B cell (primary cell): ENCODE measurements at regions not wholly inside any gene's neighbourhood (a gene's known extent, or its start where the extent isn't known, plus 50 kb on each side); places are given as distances from the start of the nearest gene placed in this dataset.

Source experiments
- ATAC-seq: fragments of 200-7000 bp; cut with Tn5 transposase; one replicate; pipeline ENCODE4 v1.10.0; 2021; ENCODE audit warnings: low read depth, mild to moderate bottlenecking, moderate number of reproducible peaks, moderate library complexity
- CTCF ChIA-PET: fragments of 350-600 bp; sonication (Branson Sonifier 250); formaldehyde crosslinking; loops from one replicate; lab custom pipeline; 2021; ENCODE audit warnings: antibody characterized with exemption, inconsistent platforms; lab: Charles Lee
- POLR2A ChIA-PET: fragments of 350-600 bp; sonication (Branson Sonifier 250); formaldehyde crosslinking; loops from one replicate; lab custom pipeline; 2021; ENCODE audit warnings: antibody characterized with exemption; lab: Charles Lee
- DNase-seq: peaks from one replicate; pipeline ENCODE4 v3.0.0; 2013
- H2AFZ ChIP-seq: 2 replicates; pipeline ENCODE4 v1.6.1; 2012; ENCODE audit warnings: mild to moderate bottlenecking, low read depth, low read length; ENCODE audit not compliant: insufficient read depth, poor library complexity, severe bottlenecking
- H3K27ac ChIP-seq, 2 donors: 1 replicate in 1 of 2; 2 replicates in 1 of 2; pipeline ENCODE4 v1.5.1; 2012 to 2013; ENCODE audit warnings: low read length in 2 of 2, mild to moderate bottlenecking in 2 of 2, moderate library complexity in 1 of 2
- H3K27me3 ChIP-seq, 4 experiments: fragments of 200-600 bp in 1 of 4; sonication (generic) in 1 of 4; replicated peaks in 1 of 4; 1 replicate in 2 of 4; 2 replicates in 2 of 4; pipeline versions ENCODE4 v1.6.1 to v1.7.0; 2013 to 2016; ENCODE audit warnings: low read length in 3 of 4, mild to moderate bottlenecking in 2 of 4, mixed read lengths in 1 of 4, moderate library complexity in 1 of 4; ENCODE audit not compliant: insufficient read depth in 4 of 4, control insufficient read depth in 3 of 4; ENCODE audit errors: control extremely low read depth in 1 of 4
- H3K36me3 ChIP-seq, 2 experiments: replicated peaks in 1 of 2; 1 replicate in 1 of 2; 2 replicates in 1 of 2; pipeline versions ENCODE4 v1.6.1 to v1.7.1; 2013; ENCODE audit warnings: low read length in 1 of 2; ENCODE audit not compliant: insufficient read depth in 2 of 2, control insufficient read depth in 1 of 2; ENCODE audit errors: control extremely low read depth in 1 of 2, extremely low read depth in 1 of 2
- H3K4me1 ChIP-seq, 2 donors: fragments of 200-600 bp in 1 of 2; sonication (generic) in 1 of 2; 1 replicate in 1 of 2; 2 replicates in 1 of 2; pipeline versions ENCODE4 v1.5.1 to v1.6.1; 2013 to 2017; ENCODE audit warnings: low read length in 2 of 2; ENCODE audit not compliant: control insufficient read depth in 2 of 2, insufficient read depth in 2 of 2
- H3K4me2 ChIP-seq: replicated peaks from 2 replicates; pipeline ENCODE3; 2012; ENCODE audit warnings: mild to moderate bottlenecking, low read depth, low read length; ENCODE audit not compliant: poor library complexity, severe bottlenecking
- H3K4me3 ChIP-seq, 5 experiments: fragments of 200-600 bp in 1 of 5; sonication (generic) in 1 of 5; 1 replicate in 3 of 5; 2 replicates in 2 of 5; pipeline versions ENCODE4 v1.5.1 to v1.7.0; 2011 to 2016; ENCODE audit warnings: low read length in 4 of 5, mild to moderate bottlenecking in 4 of 5, low read depth in 2 of 5, control low read depth in 1 of 5, moderate library complexity in 1 of 5; ENCODE audit not compliant: insufficient read depth in 1 of 5; ENCODE audit errors: control extremely low read depth in 1 of 5, extremely low read depth in 1 of 5
- H3K79me2 ChIP-seq: fragments of 200-600 bp; sonication (generic); one replicate; pipeline ENCODE4 v1.6.0; 2016; ENCODE audit warnings: low read length; ENCODE audit not compliant: control insufficient read depth, insufficient read depth
- H3K9ac ChIP-seq: fragments of 200-600 bp; sonication (generic); 2 replicates; pipeline ENCODE4 v1.6.1; 2017; ENCODE audit warnings: mild to moderate bottlenecking, low read length, moderate library complexity
- H3K9me3 ChIP-seq, 3 donors: one replicate each; pipeline versions ENCODE4 v1.6.1 to v1.7.1; 2013; ENCODE audit warnings: low read length in 2 of 3; ENCODE audit not compliant: control insufficient read depth in 2 of 3, insufficient read depth in 1 of 3; ENCODE audit errors: control extremely low read depth in 1 of 3
- H4K20me1 ChIP-seq: 2 replicates; pipeline ENCODE4 v1.6.0; 2012; ENCODE audit warnings: mild to moderate bottlenecking, low read length; ENCODE audit not compliant: insufficient read depth, control insufficient read depth, poor library complexity, severe bottlenecking
- H3K27ac Mint-ChIP-seq: one replicate; pipeline ENCODE4 v1.8.0; 2021; ENCODE audit warnings: mixed read lengths
- H3K27me3 Mint-ChIP-seq: one replicate; pipeline ENCODE4 v1.8.0; 2021; ENCODE audit warnings: mixed read lengths
- H3K4me1 Mint-ChIP-seq: one replicate; pipeline ENCODE4 v1.8.0; 2021; ENCODE audit warnings: mixed read lengths
- H3K4me3 Mint-ChIP-seq: one replicate; pipeline ENCODE4 v1.8.0; 2021; ENCODE audit warnings: mixed read lengths
- H3K9me3 Mint-ChIP-seq: one replicate; pipeline ENCODE4 v1.8.0; 2022; ENCODE audit warnings: mixed read lengths; ENCODE audit not compliant: insufficient read depth
- EZH2 ChIP-seq: IDR thresholded peaks from 2 replicates; pipeline ENCODE4 v1.6.1; 2012; ENCODE audit warnings: borderline replicate concordance, low read depth, mild to moderate bottlenecking, moderate library complexity, low read length; ENCODE audit not compliant: insufficient read depth, poor library complexity, severe bottlenecking
- WGBS: methylation state at CpG from one replicate; pipeline ENCODE4 v1.1.5; 2013; ENCODE audit warnings: missing lambda C conversion rate; ENCODE audit not compliant: insufficient coverage; 5-methylcytosine and 5-hydroxymethylcytosine counted together
- intact Hi-C: fragments of 100-400 bp; cut with micrococcal nuclease; formaldehyde crosslinking; loops from one replicate; pipeline ENCODE4 v1.10.0; 2022
- TF ChIP-seq, protein P1 (sequence below): fragments of 200-600 bp; IDR thresholded peaks from one replicate; pipeline ENCODE4 v1.8.0; 2022; ENCODE audit warnings: antibody characterized with exemption, mild to moderate bottlenecking

DNA sequence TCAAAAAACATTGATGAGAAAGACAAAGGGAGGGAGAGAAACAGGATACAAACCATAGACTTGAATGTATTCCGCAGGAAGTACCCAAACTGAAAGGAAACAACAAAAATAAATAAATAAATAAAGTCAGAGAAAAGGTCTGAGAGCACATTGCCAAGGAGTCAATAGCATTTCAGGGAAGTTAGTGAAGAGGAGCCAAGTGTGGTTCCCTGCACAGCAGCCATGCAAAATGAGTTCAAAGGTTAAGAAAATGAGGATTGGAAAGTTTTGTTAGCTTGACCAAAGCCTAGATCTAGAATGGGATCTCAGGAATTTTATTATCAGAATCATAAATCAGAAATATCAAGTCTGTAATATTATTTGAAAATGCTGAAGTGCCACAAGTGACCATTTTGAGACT lies 700.0 kb downstream of the MAFB start:
- Mint-ChIP-seq H3K9me3 (peaks cover 2% of the 10 kb centered on the region), H3K4me3 (no peak overlapping the region), H3K4me1 (no peaks in the 10 kb centered on the region), H3K27ac (no peak overlapping the region), H3K27me3 (no peaks in the 10 kb centered on the region)
- intact Hi-C loops = no loop called here
- Histone ChIP-seq H3K9me3 (no peaks in the 10 kb centered on the region), H3K4me1 (no peaks in the 10 kb centered on the region), H3K79me2 (no peaks in the 10 kb centered on the region), H3K9ac (no peak overlapping the region), H3K36me3 (no peaks in the 10 kb centered on the region), H3K4me2 (no peak overlapping the region), H3K27ac (no peak overlapping the region), H3K27me3 (no peaks in the 10 kb centered on the region), H4K20me1 (no peaks in the 10 kb centered on the region), H2AFZ (no peak overlapping the region), H3K4me3 (no peak overlapping the region)
- ATAC-seq (no peak), DNase-seq (no peak)
- POLR2A ChIA-PET = no interaction called here
- no CpG with 5 or more reads among the region's 1 CpG for WGBS
- CTCF ChIA-PET = no interaction called here
- no peak for TF ChIP-seq EZH2
- TF ChIP-seq, protein P1, sequence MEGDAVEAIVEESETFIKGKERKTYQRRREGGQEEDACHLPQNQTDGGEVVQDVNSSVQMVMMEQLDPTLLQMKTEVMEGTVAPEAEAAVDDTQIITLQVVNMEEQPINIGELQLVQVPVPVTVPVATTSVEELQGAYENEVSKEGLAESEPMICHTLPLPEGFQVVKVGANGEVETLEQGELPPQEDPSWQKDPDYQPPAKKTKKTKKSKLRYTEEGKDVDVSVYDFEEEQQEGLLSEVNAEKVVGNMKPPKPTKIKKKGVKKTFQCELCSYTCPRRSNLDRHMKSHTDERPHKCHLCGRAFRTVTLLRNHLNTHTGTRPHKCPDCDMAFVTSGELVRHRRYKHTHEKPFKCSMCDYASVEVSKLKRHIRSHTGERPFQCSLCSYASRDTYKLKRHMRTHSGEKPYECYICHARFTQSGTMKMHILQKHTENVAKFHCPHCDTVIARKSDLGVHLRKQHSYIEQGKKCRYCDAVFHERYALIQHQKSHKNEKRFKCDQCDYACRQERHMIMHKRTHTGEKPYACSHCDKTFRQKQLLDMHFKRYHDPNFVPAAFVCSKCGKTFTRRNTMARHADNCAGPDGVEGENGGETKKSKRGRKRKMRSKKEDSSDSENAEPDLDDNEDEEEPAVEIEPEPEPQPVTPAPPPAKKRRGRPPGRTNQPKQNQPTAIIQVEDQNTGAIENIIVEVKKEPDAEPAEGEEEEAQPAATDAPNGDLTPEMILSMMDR = no peak

DNA sequence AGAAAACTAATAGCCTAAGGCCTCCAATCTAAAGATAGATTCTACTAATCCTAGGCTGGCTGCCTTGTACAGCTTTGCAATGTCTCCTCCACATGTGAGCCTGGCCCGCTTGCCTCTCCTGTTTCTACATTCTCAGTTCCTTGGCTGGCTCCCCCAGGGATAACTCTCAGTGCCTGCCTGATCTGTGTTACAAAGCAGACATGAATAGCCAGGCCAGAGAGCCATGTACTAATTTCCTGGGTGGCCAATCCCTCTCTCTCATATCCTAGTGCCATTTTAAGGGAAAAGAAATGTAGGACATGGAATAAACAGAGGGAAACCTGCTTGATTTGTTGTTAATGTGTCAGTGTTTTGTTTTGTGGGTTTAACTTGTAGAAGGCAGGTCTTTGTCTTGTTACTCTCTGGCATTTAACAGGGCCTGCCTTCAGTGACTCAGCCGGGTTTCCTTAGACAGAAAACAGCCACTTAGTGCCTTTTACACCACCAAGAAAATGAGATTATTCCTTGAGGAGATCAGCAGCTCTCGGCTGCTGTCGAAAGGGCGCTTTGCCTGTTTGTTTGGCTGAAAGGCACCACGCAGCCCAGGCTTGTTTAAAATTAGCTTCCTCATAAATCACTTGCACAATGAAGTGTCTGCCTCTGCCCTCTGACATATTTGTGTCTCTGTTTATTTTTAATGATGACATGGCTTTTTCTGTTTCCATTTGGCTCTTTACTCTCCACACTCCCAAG lies 702.7 kb downstream of the MAFB start:
- DNase-seq (no peak), ATAC-seq (no peak)
- Mint-ChIP-seq H3K4me3 (no peak overlapping the region), H3K27ac (no peak overlapping the region), H3K9me3 (peaks cover 6% of the 10 kb centered on the region), H3K4me1 (no peaks in the 10 kb centered on the region), H3K27me3 (no peaks in the 10 kb centered on the region)
- 63% methylated on average over 2 of the region's 6 CpGs for WGBS
- ChIA-PET CTCF (no interaction called here), POLR2A (no interaction called here)
- H3K79me2 ChIP-seq = no peaks in the 10 kb centered on the region
- no peaks in the 10 kb centered on the region for H3K9me3 ChIP-seq
- H3K4me1 ChIP-seq = no peaks in the 10 kb centered on the region
- no peaks in the 10 kb centered on the region for H3K36me3 ChIP-seq
- H3K27ac ChIP-seq = no peak overlapping the region
- TF ChIP-seq EZH2 = no peak
- TF ChIP-seq, protein P1 = no peak
- no peak overlapping the region for H3K9ac ChIP-seq
- no peak overlapping the region for H2AFZ ChIP-seq
- no peaks in the 10 kb centered on the region for H4K20me1 ChIP-seq
- intact Hi-C loops = no loop called here
- no peaks in the 10 kb centered on the region for H3K27me3 ChIP-seq
- no peak overlapping the region for H3K4me2 ChIP-seq
- no peak overlapping the region for H3K4me3 ChIP-seq
